SK-N-SH (cell line): ENCODE measurements at regions not wholly inside any gene's neighbourhood (a gene's known extent, or its start where the extent isn't known, plus 50 kb on each side); places are given as distances from the start of the nearest gene placed in this dataset.

Source experiments
- CTCF ChIA-PET: fragments of 300-600, 350-600 bp; formaldehyde crosslinking; extraction: SDS; loops from one replicate; lab custom pipeline; 2021; lab: Yijun Ruan, JAX
- POLR2A ChIA-PET: fragments of 350-600 bp; sonication (Branson Sonifier 250); formaldehyde crosslinking; extraction: SDS; loops from one replicate; lab custom pipeline; 2020; ENCODE audit warnings: antibody characterized with exemption, inconsistent platforms; lab: Yijun Ruan, JAX
- DNase-seq: peaks from one replicate; pipeline ENCODE4 v3.0.0; 2012
- H2AFZ ChIP-seq: fragments of 200-600 bp; sonication (generic); 2 replicates; pipeline ENCODE4 v1.8.1; 2016; ENCODE audit warnings: antibody characterized with exemption, mild to moderate bottlenecking, low read depth
- H3F3A ChIP-seq: fragments of 200-600 bp; sonication (generic); replicated peaks from 2 replicates; pipeline ENCODE3; 2016; ENCODE audit warnings: antibody characterized with exemption, mild to moderate bottlenecking; ENCODE audit not compliant: insufficient read depth
- H3K27ac ChIP-seq, 2 experiments: fragments of 200-500 bp in 1 of 2; fragments of 200-600 bp in 1 of 2; sonication (Bioruptor generic) in 1 of 2; sonication (generic), shearing (Covaris generic) in 1 of 2; 2 replicates each; pipeline versions ENCODE4 v1.5.1 to v1.6.1; 2014 to 2016; ENCODE audit warnings: low read depth in 2 of 2, inconsistent platforms in 1 of 2, low read length in 1 of 2, mild to moderate bottlenecking in 1 of 2, mixed read lengths in 1 of 2
- H3K27me3 ChIP-seq: fragments of 200-600 bp; sonication (generic), shearing (Covaris generic); 2 replicates; pipeline ENCODE4 v1.6.1; 2016; ENCODE audit warnings: mixed run types; ENCODE audit not compliant: insufficient read depth
- H3K36me3 ChIP-seq, 2 experiments: fragments of 200-500 bp in 1 of 2; fragments of 200-600 bp in 1 of 2; sonication (Bioruptor generic) in 1 of 2; sonication (generic) in 1 of 2; replicated peaks in 1 of 2; 2 replicates each; pipeline versions ENCODE3 to v1.5.1; 2014 to 2016; ENCODE audit warnings: low read length in 1 of 2, mild to moderate bottlenecking in 1 of 2; ENCODE audit not compliant: insufficient read depth in 2 of 2, control insufficient read depth in 1 of 2
- H3K4me1 ChIP-seq, 2 experiments: fragments of 200-500 bp in 1 of 2; fragments of 200-600 bp in 1 of 2; sonication (Bioruptor generic) in 1 of 2; sonication (generic), shearing (Covaris generic) in 1 of 2; 2 replicates each; pipeline versions ENCODE4 v1.5.1 to v1.6.1; 2014 to 2016; ENCODE audit warnings: low read depth in 1 of 2, low read length in 1 of 2, mixed run types in 1 of 2; ENCODE audit not compliant: insufficient read depth in 2 of 2, control insufficient read depth in 1 of 2
- H3K4me2 ChIP-seq: fragments of 200-600 bp; sonication (generic), shearing (Covaris generic); 2 replicates; pipeline ENCODE4 v1.6.1; 2017; ENCODE audit warnings: mixed run types
- H3K4me3 ChIP-seq, 2 experiments: fragments of 200-500 bp in 1 of 2; fragments of 200-600 bp in 1 of 2; sonication (Bioruptor generic) in 1 of 2; sonication (generic), shearing (Covaris generic) in 1 of 2; 2 replicates each; pipeline versions ENCODE4 v1.5.1 to v1.8.1; 2014 to 2016; ENCODE audit warnings: low read depth in 2 of 2, inconsistent platforms in 1 of 2, low read length in 1 of 2, mild to moderate bottlenecking in 1 of 2, mixed read lengths in 1 of 2, moderate library complexity in 1 of 2
- H3K79me2 ChIP-seq: fragments of 200-600 bp; sonication (generic); 2 replicates; pipeline ENCODE4 v1.8.1; 2017; ENCODE audit warnings: mild to moderate bottlenecking; ENCODE audit not compliant: insufficient read depth
- H3K9ac ChIP-seq: fragments of 200-600 bp; sonication (generic); 2 replicates; pipeline ENCODE4 v1.6.1; 2017; ENCODE audit warnings: mixed run types
- H3K9me2 ChIP-seq: fragments of 200-600 bp; sonication (generic); 2 replicates; pipeline ENCODE4 v1.6.1; 2017; ENCODE audit warnings: mixed run types
- H3K9me3 ChIP-seq: fragments of 200-600 bp; sonication (generic); 2 replicates; pipeline ENCODE4 v1.6.1; 2017; ENCODE audit warnings: mixed run types, mild to moderate bottlenecking, moderate library complexity
- H4K20me1 ChIP-seq: fragments of 200-600 bp; sonication (generic); 2 replicates; pipeline ENCODE4 v1.6.1; 2017; ENCODE audit warnings: mild to moderate bottlenecking, mixed run types; ENCODE audit not compliant: insufficient read depth
- CHD2 ChIP-seq: fragments of 150-350 bp; IDR thresholded peaks from 2 replicates; pipeline ENCODE4 v1.6.1; 2018; ENCODE audit warnings: low read length; ENCODE audit not compliant: partially characterized antibody
- ELF1 ChIP-seq: IDR thresholded peaks from 2 replicates; pipeline ENCODE4 v1.4.0; 2012
- EP300 ChIP-seq, 2 experiments: IDR thresholded peaks; 2 replicates each; pipeline versions ENCODE4 v1.4.0 to v1.6.1; 2012; ENCODE audit warnings: borderline replicate concordance in 1 of 2, low read depth in 1 of 2, low read length in 1 of 2
- FOSL2 ChIP-seq: IDR thresholded peaks from 2 replicates; pipeline ENCODE4 v1.4.0; 2012; ENCODE audit warnings: low read depth, mild to moderate bottlenecking, moderate library complexity, borderline replicate concordance
- FOXJ3 ChIP-seq: sonication (generic); formaldehyde crosslinking; IDR thresholded peaks from 2 replicates; pipeline ENCODE4 v1.5.1; 2020; ENCODE audit warnings: mild to moderate bottlenecking, missing genetic modification reagents
- FOXM1 ChIP-seq: IDR thresholded peaks from 2 replicates; pipeline ENCODE4 v1.4.0; 2012; ENCODE audit warnings: low read depth, mild to moderate bottlenecking
- GABPA ChIP-seq: IDR thresholded peaks from 2 replicates; pipeline ENCODE4 v1.4.0; 2012; ENCODE audit warnings: low read depth, mild to moderate bottlenecking
- GATA2 ChIP-seq: sonication (generic); formaldehyde crosslinking; IDR thresholded peaks from 2 replicates; pipeline ENCODE4 v1.5.0; 2020; ENCODE audit warnings: mild to moderate bottlenecking, missing genetic modification reagents
- JUND ChIP-seq: IDR thresholded peaks from 2 replicates; pipeline ENCODE4 v1.4.0; 2012
- MAX ChIP-seq: IDR thresholded peaks from 2 replicates; pipeline ENCODE4 v1.4.0; 2012; ENCODE audit warnings: low read depth
- MXI1 ChIP-seq: IDR thresholded peaks from 2 replicates; pipeline ENCODE4 v1.6.1; 2012; ENCODE audit warnings: mild to moderate bottlenecking, low read depth, low read length, improper control_type of control experiment
- NFIC ChIP-seq: IDR thresholded peaks from 2 replicates; pipeline ENCODE4 v1.4.0; 2012; ENCODE audit warnings: borderline replicate concordance
- PBX3 ChIP-seq: IDR thresholded peaks from 2 replicates; pipeline ENCODE4; 2012
- RFX5 ChIP-seq: IDR thresholded peaks from 2 replicates; pipeline ENCODE4 v1.6.1; 2012; ENCODE audit warnings: mild to moderate bottlenecking, improper control_type of control experiment, low read length
- SIN3A ChIP-seq: IDR thresholded peaks from 2 replicates; pipeline ENCODE4 v1.6.1; 2012; ENCODE audit warnings: low read depth, mild to moderate bottlenecking, low read length, moderate library complexity, borderline replicate concordance
- TCF12 ChIP-seq: IDR thresholded peaks from 2 replicates; pipeline ENCODE4 v1.4.0; 2012
- TEAD4 ChIP-seq: IDR thresholded peaks from 2 replicates; pipeline ENCODE4 v1.4.0; 2012; ENCODE audit warnings: mild to moderate bottlenecking, borderline replicate concordance; ENCODE audit not compliant: insufficient read depth
- USF1 ChIP-seq: IDR thresholded peaks from 2 replicates; pipeline ENCODE4 v1.4.0; 2012; ENCODE audit warnings: low read depth, borderline replicate concordance
- USF2 ChIP-seq: fragments of 150-350 bp; IDR thresholded peaks from 2 replicates; pipeline ENCODE4 v1.6.1; 2017; ENCODE audit warnings: antibody characterized with exemption, low read length, low read depth, borderline replicate concordance
- YY1 ChIP-seq: IDR thresholded peaks from 2 replicates; pipeline ENCODE4 v1.4.0; 2012; ENCODE audit warnings: low read depth, mild to moderate bottlenecking
- WGBS: methylation state at CpG from one replicate; pipeline ENCODE4 v1.1.6; 2017; ENCODE audit warnings: low lambda C conversion rate; 5-methylcytosine and 5-hydroxymethylcytosine counted together

- peak; percentile 87 for DNase-seq
- under 1% methylated on average over 26 of the region's 56 CpGs for WGBS
- H3K27ac ChIP-seq: peak overlapping the region; percentile 47 to 98; a peak in 3 of 4 replicates
- no peaks in the 10 kb centered on the region for H3K79me2 ChIP-seq
- ChIA-PET POLR2A (interaction anchor here (0.7 to 1.4 kb wide), 2 partner anchors 9 to 70 kb away, joined by 5 to 7 read pairs; no protein-coding TSS in a partner anchor), CTCF (interaction anchor here (0.9 to 1.0 kb wide), 4 partner anchors 10 to 163 kb away, joined by 3 to 7 read pairs (median 4); no protein-coding TSS in a partner anchor)
- peak overlapping the region; percentile 77 for H3K9ac ChIP-seq
- H3K9me2 ChIP-seq: no peaks in the 10 kb centered on the region
- H2AFZ ChIP-seq: peak overlapping the region; percentile 89
- H3K4me1 ChIP-seq: peaks cover 0 to 38% of the 10 kb centered on the region in 2 experiments; a peak in 3 of 4 replicates
- no peaks in the 10 kb centered on the region for H3K36me3 ChIP-seq
- H4K20me1 ChIP-seq: no peaks in the 10 kb centered on the region
- peak overlapping the region; percentile 93 for H3K4me2 ChIP-seq
- H3K9me3 ChIP-seq: no peaks in the 10 kb centered on the region
- peak overlapping the region; percentile 54 to 65 for H3K4me3 ChIP-seq
- no peaks in the 10 kb centered on the region for H3K27me3 ChIP-seq
- peaks cover 16% of the 10 kb centered on the region for H3F3A ChIP-seq
- TF ChIP-seq MAX (peak; percentile 24; the same call in 1 of the 2 replicates), ELF1 (no peak; the same call in 1 of the 2 replicates)
These were observed 50.8 kb upstream of the TRIM2 start for GRCh38 chr4:153153339-153153871.

GRCh38 chr4:153154007-153154975 is 50.0 kb upstream of the TRIM2 start:
- Histone ChIP-seq H4K20me1 (no peaks in the 10 kb centered on the region), H3F3A (peaks cover 20% of the 10 kb centered on the region), H3K4me2 (peak overlapping the region; percentile 93), H3K9me3 (no peaks in the 10 kb centered on the region), H3K4me1 (peaks cover 1 to 38% of the 10 kb centered on the region in 2 experiments; a peak in 3 of 4 replicates), H3K27ac (peak overlapping the region; percentile 47 to 98; a peak in 3 of 4 replicates), H3K79me2 (no peaks in the 10 kb centered on the region), H3K9me2 (no peaks in the 10 kb centered on the region), H3K27me3 (no peaks in the 10 kb centered on the region), H2AFZ (peak overlapping the region; percentile 89), H3K36me3 (no peaks in the 10 kb centered on the region), H3K4me3 (peak overlapping the region; percentile 54 to 65), H3K9ac (peak overlapping the region; percentile 77)
- ChIA-PET POLR2A (interaction anchor here (1.0 kb wide), 1 partner anchor 68 kb away, joined by 3 read pairs; no protein-coding TSS in a partner anchor), CTCF (interaction anchor here (0.9 kb wide), 2 partner anchors 162 to 164 kb away, joined by 3 to 4 read pairs; no protein-coding TSS in a partner anchor)
- 34% methylated on average over 15 of the region's 15 CpGs for WGBS
- peak; percentile 62 for TF ChIP-seq GATA2 (CRISPR knock-in tag)
- no peak for TF ChIP-seq GABPA
- peak; percentile 80 for TF ChIP-seq MXI1
- no peak for TF ChIP-seq FOXM1
- TF ChIP-seq TEAD4: no peak
- no peak for TF ChIP-seq FOSL2
- TF ChIP-seq MAX: peak; percentile 53
- no peak for TF ChIP-seq CHD2
- TF ChIP-seq EP300 (IDR thresholded peaks at IDR 0.05; ENCODE audit: borderline replicate concordance in 1 of 2, low read depth in 1 of 2, low read length in 1 of 2): peak in 1 of 2 experiments; percentile 74; a peak in 1 of 4 replicates
- peak; percentile 66; the same call in 1 of the 2 replicates for TF ChIP-seq NFIC
- TF ChIP-seq YY1: no peak
- no peak for TF ChIP-seq FOXJ3 (CRISPR knock-in tag)
- peak; percentile 84 for TF ChIP-seq USF1
- no peak for TF ChIP-seq JUND
- TF ChIP-seq SIN3A: no peak
- no peak for TF ChIP-seq RFX5
- 0 out of 2 replicates have a peak, but pooled peaks have one; percentile 10 for TF ChIP-seq USF2
- TF ChIP-seq PBX3: 0 out of 2 replicates have a peak, but pooled peaks have one; percentile 17
- peak; percentile 43; the same call in 1 of the 2 replicates for TF ChIP-seq TCF12
- DNase-seq: peak; percentile 54
